IPS-18a (cell line): ENCODE measurements at regions not wholly inside any gene's neighbourhood (a gene's known extent, or its start where the extent isn't known, plus 50 kb on each side); places are given as distances from the start of the nearest gene placed in this dataset.
A peak's percentile ranks its signal among the peaks of the same experiment; 100 is the strongest.

ENCODE experiments used
- H3K27ac ChIP-seq: one replicate; pipeline ENCODE4 v1.5.1; 2013; ENCODE audit warnings: low read length
- H3K27me3 ChIP-seq: one replicate; pipeline ENCODE4 v1.6.1; 2013; ENCODE audit warnings: mild to moderate bottlenecking, low read length; ENCODE audit not compliant: control insufficient read depth, insufficient read depth
- H3K36me3 ChIP-seq: one replicate; pipeline ENCODE4 v1.6.1; 2013; ENCODE audit warnings: low read depth, low read length; ENCODE audit not compliant: control insufficient read depth
- H3K4me1 ChIP-seq: one replicate; pipeline ENCODE4 v1.6.1; 2013; ENCODE audit warnings: low read depth, low read length; ENCODE audit not compliant: control insufficient read depth
- H3K4me3 ChIP-seq: one replicate; pipeline ENCODE4 v1.5.1; 2013; ENCODE audit warnings: low read length
- H3K9ac ChIP-seq: one replicate; pipeline ENCODE4 v1.6.1; 2013; ENCODE audit warnings: mild to moderate bottlenecking, low read length, moderate library complexity
- H3K9me3 ChIP-seq: one replicate; pipeline ENCODE4 v1.6.1; 2013; ENCODE audit warnings: low read depth, low read length; ENCODE audit not compliant: control insufficient read depth

GRCh38 chr18:41613003-41613609 lies 341.9 kb upstream of the PIK3C3 start:
- no peak overlapping the region for H3K4me3 ChIP-seq
- no peaks in the 10 kb centered on the region for H3K36me3 ChIP-seq
- H3K9ac ChIP-seq: no peak overlapping the region
- no peaks in the 10 kb centered on the region for H3K4me1 ChIP-seq
- no peaks in the 10 kb centered on the region for H3K9me3 ChIP-seq
- no peak overlapping the region for H3K27ac ChIP-seq
- H3K27me3 ChIP-seq: no peaks in the 10 kb centered on the region

DNA sequence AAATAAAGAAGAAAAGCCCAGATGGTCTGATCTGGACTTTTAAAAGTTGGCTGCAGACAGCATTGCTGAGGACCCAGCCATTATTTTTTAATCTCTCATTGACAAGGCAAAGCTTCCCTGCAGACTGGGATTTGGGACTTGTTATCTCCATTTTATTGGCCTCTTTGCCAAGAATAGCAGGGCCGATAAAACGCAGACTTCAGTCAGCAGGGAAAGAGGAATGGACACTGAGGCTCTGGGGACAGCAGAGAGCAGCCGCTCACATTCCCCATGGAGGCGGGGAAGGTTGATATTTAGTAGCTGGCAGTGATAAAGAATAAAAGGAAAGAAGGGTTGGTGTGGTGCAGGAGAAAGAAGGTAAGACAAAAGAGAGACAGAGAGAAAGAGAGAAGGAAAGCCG lies 350.1 kb upstream of the PIK3C3 start:
- no peaks in the 10 kb centered on the region for H3K36me3 ChIP-seq
- no peak overlapping the region for H3K4me3 ChIP-seq
- no peaks in the 10 kb centered on the region for H3K4me1 ChIP-seq
- H3K27ac ChIP-seq: no peak overlapping the region
- H3K27me3 ChIP-seq: no peaks in the 10 kb centered on the region
- no peak overlapping the region for H3K9ac ChIP-seq
- H3K9me3 ChIP-seq: no peaks in the 10 kb centered on the region

DNA sequence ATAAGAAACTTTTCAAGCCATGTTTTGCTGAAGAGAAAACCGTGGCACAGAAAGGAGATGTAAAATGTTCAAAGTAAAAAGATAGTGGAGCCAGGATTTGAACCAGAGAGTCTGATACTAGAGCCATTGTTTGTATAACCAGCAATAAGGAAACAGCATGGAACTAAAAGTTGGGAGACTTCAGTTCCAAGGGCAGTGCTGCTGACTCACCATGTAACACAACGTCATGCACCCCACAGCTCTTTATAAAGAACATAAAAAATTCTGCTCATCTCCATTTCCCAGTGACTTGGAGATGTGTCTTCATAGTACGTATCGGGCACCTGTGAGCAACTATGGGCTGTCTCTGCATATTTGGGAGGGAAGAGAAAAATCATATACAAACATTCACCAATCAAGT lies 353.0 kb upstream of the PIK3C3 start:
- H3K27me3 ChIP-seq: no peaks in the 10 kb centered on the region
- H3K4me3 ChIP-seq: no peak overlapping the region
- H3K36me3 ChIP-seq: no peaks in the 10 kb centered on the region

DNA sequence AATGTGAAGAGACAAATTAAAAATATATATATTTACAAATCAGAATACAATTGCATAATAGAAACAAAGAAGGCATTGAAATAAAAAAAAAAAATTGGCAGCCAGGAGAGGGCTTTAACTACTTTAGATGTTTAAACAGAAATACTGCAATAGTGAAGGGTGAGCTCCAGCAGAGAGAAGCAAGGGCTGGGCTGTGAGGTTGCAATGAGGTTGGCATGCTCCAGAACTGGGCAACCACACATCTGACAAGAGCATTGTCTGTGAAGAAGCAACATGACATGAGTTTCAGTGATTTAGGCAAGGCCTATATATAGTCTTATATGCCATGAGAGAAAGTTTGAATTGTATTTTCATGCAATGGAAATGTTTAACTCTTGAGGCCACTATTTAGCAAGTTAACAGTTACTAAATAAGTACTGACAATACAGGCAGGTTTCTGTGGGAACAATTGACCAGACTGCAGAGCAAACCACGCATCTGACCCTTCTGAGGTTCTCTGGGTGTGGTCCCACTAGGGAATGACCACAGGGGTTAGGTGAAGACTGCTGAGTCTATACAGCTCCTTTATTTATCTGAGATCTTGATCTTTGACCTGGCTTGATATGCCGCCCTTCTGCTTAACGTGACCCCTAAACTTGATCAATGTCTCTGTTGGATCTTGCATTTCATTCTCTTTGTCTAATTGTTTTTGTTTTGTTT lies 354.2 kb upstream of the PIK3C3 start:
- no peaks in the 10 kb centered on the region for H3K9me3 ChIP-seq
- H3K27me3 ChIP-seq: no peaks in the 10 kb centered on the region
- no peaks in the 10 kb centered on the region for H3K4me1 ChIP-seq
- H3K4me3 ChIP-seq: no peak overlapping the region
- no peak overlapping the region for H3K9ac ChIP-seq
- H3K27ac ChIP-seq: no peak overlapping the region
- no peaks in the 10 kb centered on the region for H3K36me3 ChIP-seq

More for the DNA sequence above, 353.0 kb upstream of the PIK3C3 start:
- no peaks in the 10 kb centered on the region for H3K4me1 ChIP-seq
- no peaks in the 10 kb centered on the region for H3K9me3 ChIP-seq
- H3K27ac ChIP-seq: no peak overlapping the region
- H3K9ac ChIP-seq: no peak overlapping the region

DNA sequence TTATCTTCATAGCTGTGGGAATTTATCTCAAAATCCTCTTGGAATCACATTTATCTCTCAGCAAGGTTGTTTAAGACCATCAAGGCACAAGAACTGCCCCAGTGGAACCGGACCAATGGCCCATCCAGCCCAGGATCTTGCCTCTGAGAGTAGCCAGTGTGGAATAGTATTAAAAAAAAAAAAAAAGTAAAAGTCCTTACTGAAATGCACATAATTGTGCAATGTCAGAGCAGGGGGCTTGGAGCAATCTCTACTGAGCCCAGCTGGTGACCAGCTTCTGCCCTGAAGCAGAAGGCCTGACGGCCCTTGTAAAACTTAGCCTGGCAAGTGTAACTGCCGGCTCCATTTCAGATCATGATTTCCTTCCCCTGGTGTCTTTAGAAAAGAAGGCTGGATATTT lies 355.6 kb upstream of the PIK3C3 start:
- Histone ChIP-seq H3K27ac (no peak overlapping the region), H3K27me3 (no peaks in the 10 kb centered on the region), H3K4me1 (no peaks in the 10 kb centered on the region), H3K4me3 (no peak overlapping the region), H3K9ac (no peak overlapping the region), H3K36me3 (no peaks in the 10 kb centered on the region), H3K9me3 (no peaks in the 10 kb centered on the region)

DNA sequence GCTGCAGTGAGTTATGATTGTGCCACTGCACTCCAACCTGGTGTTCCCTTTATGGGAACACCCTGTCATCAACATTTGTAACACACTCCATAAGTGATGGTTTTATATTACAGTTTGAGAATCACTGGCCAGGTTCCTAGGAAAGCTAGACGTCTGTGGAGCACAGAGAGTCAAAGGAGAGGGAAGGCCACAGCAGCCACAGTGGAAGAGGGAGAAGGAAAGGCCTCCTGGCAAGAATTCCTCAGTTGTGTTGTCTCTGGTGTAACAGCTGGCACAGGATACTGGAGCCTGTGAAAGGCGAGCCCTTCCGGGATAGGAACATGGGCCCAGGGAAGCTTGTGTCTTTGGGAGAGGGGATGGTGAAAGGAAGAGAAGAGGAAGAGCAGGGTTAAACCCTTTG lies 360.5 kb upstream of the PIK3C3 start:
- Histone ChIP-seq H3K27ac (no peak overlapping the region), H3K9ac (no peak overlapping the region), H3K4me3 (no peak overlapping the region), H3K27me3 (no peaks in the 10 kb centered on the region), H3K36me3 (no peaks in the 10 kb centered on the region), H3K4me1 (no peaks in the 10 kb centered on the region), H3K9me3 (no peaks in the 10 kb centered on the region)

- H3K27me3 ChIP-seq: no peaks in the 10 kb centered on the region
- H3K36me3 ChIP-seq: no peaks in the 10 kb centered on the region
- H3K4me1 ChIP-seq: no peaks in the 10 kb centered on the region
- no peak overlapping the region for H3K27ac ChIP-seq
- no peak overlapping the region for H3K9ac ChIP-seq
- no peaks in the 10 kb centered on the region for H3K9me3 ChIP-seq
- no peak overlapping the region for H3K4me3 ChIP-seq
Observed at GRCh38 chr18:41593171-41593675, 361.8 kb upstream of the PIK3C3 start.

DNA sequence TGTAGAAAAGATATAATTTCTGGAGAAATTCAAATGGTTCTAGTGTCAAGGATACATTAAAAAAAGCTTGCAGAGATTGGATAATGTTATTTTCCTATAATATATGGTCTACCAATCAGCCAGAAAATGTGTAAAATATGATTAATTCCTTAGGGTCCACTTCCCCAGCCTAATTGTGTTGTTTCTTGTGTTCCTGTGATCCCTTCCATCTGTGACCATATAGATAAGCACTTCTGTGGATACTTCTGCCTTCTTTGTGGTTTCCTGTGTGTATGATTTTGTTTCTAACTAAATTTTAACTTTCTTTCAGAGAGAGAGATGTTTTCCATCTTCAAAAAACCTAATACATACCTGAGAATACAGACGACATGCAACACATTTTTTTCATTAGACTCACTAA lies 367.1 kb upstream of the PIK3C3 start:
- Histone ChIP-seq H3K9ac (no peak overlapping the region), H3K36me3 (no peaks in the 10 kb centered on the region), H3K4me1 (no peaks in the 10 kb centered on the region), H3K9me3 (no peaks in the 10 kb centered on the region), H3K27ac (no peak overlapping the region), H3K27me3 (no peaks in the 10 kb centered on the region), H3K4me3 (no peak overlapping the region)

- Histone ChIP-seq H3K27ac (no peak overlapping the region), H3K4me1 (no peaks in the 10 kb centered on the region), H3K36me3 (no peaks in the 10 kb centered on the region), H3K9me3 (no peaks in the 10 kb centered on the region), H3K27me3 (no peaks in the 10 kb centered on the region), H3K4me3 (no peak overlapping the region), H3K9ac (no peak overlapping the region)
Observed at GRCh38 chr18:41585512-41585911, 369.5 kb upstream of the PIK3C3 start.

DNA sequence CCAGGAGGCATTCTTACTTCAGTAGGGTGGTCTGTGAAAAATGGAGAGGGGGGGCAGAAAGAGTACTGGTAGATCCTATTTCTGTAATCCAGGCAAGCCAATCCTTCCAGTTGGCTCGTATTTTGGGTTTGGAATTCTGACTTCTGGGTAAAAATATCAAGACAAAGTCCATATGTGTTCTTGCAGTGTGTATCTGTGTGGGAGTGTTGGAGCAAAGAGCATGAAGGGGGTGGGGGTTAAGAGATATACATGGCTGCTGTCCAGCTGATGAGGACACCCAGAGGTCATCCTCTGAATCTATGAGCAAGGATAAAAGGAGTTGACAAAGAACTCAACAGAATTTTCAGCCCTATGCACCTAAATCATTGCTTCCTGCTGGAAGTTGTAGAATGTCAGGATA lies 375.8 kb upstream of the PIK3C3 start:
- H3K4me3 ChIP-seq: no peak overlapping the region
- H3K36me3 ChIP-seq: no peaks in the 10 kb centered on the region
- H3K27me3 ChIP-seq: no peaks in the 10 kb centered on the region
- no peak overlapping the region for H3K27ac ChIP-seq
- H3K9me3 ChIP-seq: no peaks in the 10 kb centered on the region
- H3K4me1 ChIP-seq: peaks cover 12% of the 10 kb centered on the region
- no peak overlapping the region for H3K9ac ChIP-seq

DNA sequence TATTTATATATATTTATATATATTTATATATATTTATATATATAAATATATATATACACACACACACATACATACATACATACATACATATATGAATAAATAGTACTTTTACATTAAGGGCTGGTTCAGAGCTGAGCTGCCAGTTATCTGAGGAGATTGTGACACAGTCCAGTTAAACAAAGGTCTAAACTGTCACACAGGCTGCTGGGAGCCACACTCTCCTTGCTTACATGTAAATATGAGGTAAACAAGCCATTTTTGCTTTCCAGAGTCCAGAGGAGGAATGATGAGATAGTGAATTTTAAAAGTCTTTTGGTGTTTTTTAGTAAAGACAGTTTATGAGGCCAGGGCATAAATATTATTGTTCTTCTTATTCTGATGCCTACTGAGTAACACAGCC lies 377.5 kb upstream of the PIK3C3 start:
- no peak overlapping the region for H3K27ac ChIP-seq
- no peaks in the 10 kb centered on the region for H3K36me3 ChIP-seq
- no peak overlapping the region for H3K4me3 ChIP-seq
- H3K9me3 ChIP-seq: no peaks in the 10 kb centered on the region
- H3K27me3 ChIP-seq: no peaks in the 10 kb centered on the region
- peaks cover 12% of the 10 kb centered on the region for H3K4me1 ChIP-seq
- H3K9ac ChIP-seq: no peak overlapping the region

- Histone ChIP-seq H3K9ac (peak overlapping the region; percentile 27), H3K4me1 (peaks cover 12% of the 10 kb centered on the region), H3K27ac (no peak overlapping the region), H3K36me3 (no peaks in the 10 kb centered on the region), H3K4me3 (no peak overlapping the region), H3K27me3 (no peaks in the 10 kb centered on the region), H3K9me3 (no peaks in the 10 kb centered on the region)
Observed at GRCh38 chr18:41576643-41577042, 378.4 kb upstream of the PIK3C3 start.
